Activated CD4-positive, alpha-beta T cell treated with anti-CD3 and anti-CD28 coated beads, Interleukin-2, amount 50 U/mL, for 4 hours (primary cell): ENCODE measurements at regions not wholly inside any gene's neighbourhood (a gene's known extent, or its start where the extent isn't known, plus 50 kb on each side); places are given as distances from the start of the nearest gene placed in this dataset.

ENCODE experiments used
- DNase-seq, 2 experiments: peaks; one replicate each; pipeline ENCODE4 v3.0.0-alpha.2; 2020

GRCh38 chr15:70420948-70421482 is 323.3 kb upstream of the TLE3 start:
- no peak for DNase-seq

GRCh38 chr15:70420086-70420947 is 322.6 kb upstream of the TLE3 start:
- no peak for DNase-seq

GRCh38 chr15:70418943-70419342 is 321.2 kb upstream of the TLE3 start:
- no peak for DNase-seq

DNA sequence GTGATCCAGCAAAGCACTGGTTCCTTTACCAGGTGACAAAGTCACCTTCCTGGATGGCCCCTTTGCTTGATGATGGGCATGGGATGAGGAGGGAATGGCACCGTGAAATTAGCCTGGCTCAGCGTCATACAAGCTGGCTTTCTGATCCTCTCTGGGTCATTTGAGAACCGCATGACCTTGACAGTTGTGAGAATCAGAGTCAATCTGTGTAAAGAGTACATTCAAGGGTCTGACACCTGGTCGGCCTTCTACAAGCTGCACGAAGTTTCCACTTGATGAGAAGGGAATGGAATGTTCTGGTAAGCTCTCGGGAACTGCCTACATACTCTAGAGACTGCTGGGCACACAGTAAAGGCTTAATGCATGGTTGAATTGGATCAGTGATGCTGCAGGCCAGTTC is 319.8 kb upstream of the TLE3 start:
- no peak for DNase-seq

DNA sequence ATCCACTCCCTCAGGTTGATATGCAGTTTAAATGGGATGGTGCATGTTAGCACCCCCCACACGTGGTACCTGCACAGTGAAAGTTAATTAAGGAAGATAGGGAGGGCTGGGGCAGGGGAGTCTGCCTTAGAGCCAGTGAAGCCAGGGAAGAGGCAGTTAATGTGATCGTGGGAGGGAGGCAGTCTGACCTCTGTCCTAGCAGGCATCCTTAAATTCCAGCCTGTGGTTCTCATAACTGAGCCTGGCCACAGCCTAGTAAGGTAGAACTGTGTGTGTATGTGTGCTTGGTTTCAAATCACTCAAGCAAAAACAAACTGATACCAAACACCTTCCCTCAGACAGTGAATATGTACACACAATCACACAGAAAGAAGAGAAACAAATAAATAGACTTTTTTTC is 319.1 kb upstream of the TLE3 start:
- DNase-seq, result no peak

DNA sequence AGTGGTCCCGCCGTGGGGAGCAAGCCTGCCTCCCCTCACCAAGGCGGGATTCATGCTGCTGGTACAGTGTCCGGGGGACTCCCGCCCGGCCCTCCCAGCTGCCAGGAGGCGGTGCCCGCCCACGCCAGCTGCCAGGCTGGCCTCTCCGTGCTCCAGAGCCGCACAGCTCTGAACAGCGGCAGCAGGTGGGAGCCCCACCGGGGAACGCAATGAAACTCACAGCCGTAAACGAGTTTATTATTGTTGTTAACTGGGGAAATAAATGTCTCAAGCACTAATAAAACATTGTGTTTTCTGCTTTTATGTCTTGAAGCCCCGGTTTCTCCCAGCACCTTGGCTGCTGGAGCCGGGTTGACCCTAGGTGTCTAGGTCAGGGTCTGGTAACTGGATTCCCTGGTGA is 317.7 kb upstream of the TLE3 start:
- DNase-seq, result no peak

DNA sequence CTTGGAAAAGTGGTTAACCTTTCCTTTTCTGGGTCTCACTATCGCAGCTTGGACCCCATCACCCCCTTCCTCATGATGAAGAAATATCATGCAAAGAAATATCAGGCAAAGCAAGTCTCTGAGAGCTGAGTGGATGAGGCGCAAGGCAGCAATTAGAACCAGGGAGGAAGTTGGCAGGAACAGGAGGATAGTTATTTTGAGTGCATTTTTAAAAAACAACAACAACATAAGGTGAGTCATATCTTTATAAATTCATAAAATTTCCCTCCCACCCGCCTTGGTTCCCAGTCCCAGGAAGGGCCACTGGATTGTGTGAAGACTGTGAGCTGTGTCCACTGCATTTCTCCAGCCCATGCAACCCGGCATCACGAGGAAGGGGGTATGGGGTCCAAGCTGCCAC is 316.9 kb upstream of the TLE3 start:
- no peak for DNase-seq

DNA sequence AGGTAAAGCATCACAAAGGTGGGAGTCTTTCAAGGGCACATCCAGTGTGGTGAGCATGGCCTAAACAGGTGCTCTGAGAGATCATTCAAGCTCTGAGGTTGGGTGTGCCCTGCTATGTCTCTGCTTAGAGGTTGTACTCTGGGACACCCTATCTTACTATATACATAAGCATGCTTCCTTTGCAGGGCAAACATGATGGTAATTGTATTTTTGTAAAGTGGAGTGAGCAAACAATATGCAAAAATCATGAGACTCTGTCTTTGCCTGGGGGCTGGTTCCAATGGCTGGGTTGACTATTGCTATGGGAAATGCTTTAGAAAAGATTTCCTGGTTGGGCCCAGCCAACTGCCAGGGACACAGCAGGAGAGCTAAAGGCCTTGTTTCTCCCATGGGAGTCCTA is 315.1 kb upstream of the TLE3 start:
- DNase-seq, result no peak

GRCh38 chr15:70411143-70411863 is 313.6 kb upstream of the TLE3 start:
- no peak for DNase-seq

DNA sequence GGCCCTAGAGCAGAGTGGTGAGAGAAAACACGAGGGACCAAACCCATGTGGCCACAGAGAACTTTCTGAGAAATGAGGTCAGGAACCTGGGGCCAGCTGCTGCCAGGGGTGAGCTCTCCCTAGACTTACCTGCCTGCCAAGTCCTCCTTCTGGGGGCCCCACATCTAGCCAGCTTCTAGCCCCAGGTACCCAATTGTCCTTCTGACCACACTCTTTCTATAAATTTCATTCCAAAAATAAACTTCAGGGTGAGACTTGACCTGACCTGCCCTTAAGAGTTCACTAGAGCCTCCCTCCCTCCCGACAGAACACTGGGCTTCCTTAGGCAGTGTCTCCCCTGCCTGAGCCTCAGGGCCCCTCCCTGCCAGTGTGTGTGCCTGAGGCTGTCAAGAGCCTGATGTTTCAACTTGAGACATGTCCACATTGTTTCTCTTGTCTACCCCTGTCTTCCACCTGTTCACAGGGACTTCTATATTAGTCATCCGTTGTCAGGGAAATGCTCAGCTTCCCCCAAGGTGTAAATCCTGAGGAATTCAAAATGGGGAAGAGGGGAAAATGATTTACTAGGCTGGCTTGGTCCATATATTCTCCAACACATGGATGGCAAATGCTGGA is 312.8 kb upstream of the TLE3 start:
- no peak for DNase-seq

DNA sequence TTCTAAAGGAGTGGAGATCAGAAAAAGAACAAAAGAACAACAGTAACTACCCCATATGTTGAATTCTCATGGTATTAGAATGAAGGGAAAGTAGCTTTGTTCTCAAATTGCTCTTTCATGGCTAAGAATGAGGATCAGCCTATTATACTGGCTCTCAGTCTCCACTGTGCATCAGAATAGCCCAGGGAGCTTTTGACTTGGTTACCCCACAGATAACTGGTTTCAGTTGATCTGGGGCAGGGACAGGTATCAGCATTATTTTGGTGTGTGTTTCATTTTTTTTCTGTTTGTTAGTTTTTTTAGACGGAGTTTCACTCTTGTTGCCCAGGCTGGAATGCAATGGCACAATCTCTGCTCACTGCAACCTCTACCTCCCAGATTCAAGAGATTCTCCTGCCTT is 311.7 kb upstream of the TLE3 start:
- DNase-seq, result no peak

DNA sequence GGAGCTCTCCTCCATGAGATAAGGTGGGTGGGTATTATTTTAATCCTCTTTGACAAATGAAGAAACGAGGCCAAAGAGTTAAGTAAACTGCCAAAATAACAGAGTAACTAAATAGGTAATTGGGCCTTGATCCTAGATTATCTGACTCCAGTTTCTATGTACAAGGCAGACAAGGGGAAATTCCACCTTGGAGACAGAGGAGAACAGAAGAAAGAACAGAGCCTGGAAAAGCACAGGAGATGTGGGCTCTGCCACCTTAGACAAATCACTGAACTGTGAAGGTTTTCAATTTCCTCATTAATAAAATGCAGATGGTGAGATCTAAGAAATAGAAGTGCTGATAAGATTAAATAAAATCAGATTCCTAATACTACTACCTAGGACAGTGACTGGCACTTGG is 310.2 kb upstream of the TLE3 start:
- DNase-seq, result no peak

- no peak for DNase-seq
Measured at GRCh38 chr15:70407336-70407670, 309.6 kb upstream of the TLE3 start.

DNA sequence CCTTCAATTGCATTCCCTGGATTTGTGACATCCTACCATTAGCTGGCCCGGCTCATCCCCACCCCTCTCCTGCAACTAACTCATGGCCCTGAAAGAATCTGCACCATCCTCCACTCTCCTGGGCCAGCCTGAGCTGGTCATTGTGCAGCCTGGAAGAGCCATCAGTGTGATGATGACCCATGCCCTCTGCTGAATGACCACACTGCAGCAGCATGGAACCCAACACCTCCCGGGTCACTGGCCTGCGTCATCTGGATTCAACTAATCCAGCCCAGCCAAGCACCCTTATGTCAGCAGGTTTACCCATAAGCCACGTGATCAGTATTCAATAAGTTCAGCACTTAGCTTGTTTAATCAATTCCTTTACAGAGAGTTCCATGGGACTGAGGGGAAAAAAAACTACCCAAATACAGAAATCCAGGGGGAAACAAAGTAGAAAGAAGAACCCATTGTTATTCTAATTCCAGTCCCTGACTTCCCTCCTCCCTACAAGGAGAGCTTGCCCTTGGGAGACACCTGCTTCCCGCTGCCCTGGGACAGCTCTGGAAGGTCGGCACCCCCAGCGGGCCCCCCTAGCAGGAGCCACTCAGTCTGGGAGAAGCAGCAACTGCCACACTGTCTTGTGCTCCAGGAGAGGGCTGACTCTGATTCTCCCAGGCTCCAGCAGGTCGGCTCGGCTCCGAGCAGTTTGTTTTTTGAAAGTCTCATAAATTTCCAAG is 309.1 kb upstream of the TLE3 start:
- DNase-seq, result no peak

- DNase-seq, result no peak
Measured at GRCh38 chr15:70401709-70402108, 304.0 kb upstream of the TLE3 start.

DNA sequence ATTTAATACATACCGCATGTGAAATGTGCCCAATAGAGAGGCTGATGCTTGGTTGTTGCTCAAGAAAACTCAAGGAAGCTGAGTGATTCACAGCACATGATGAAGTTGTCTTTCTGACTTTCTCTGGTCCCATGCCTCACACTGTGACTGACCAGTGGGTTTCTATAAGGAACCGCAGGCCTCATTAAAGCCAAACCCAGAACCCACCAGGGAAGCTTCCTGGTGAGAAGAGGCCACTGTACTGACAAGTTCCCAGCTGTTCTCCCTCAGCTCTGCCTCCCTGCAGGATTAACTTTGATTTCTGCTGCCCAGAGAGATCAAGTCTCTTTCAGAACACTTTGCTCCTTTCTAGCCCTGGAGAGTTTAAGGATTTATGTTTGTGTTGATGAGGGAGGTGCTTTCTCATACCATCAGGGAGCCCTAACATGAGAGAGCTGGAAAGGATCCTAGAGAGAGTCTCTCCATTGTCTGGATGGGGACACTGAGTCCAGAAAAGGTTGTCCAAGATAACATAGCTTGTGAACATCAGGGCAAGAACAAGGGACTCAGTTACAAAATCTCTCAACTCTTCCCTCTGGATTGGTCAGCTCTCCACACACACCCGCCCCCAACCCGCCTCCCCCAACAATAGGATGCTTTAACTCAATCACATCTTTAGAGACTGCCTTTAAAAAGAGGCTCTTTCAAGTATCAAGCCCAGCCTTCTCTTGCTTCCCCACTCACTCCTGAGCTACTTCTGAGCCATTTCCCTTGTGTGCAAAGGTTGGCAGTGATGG is 303.2 kb upstream of the TLE3 start:
- no peak for DNase-seq

DNA sequence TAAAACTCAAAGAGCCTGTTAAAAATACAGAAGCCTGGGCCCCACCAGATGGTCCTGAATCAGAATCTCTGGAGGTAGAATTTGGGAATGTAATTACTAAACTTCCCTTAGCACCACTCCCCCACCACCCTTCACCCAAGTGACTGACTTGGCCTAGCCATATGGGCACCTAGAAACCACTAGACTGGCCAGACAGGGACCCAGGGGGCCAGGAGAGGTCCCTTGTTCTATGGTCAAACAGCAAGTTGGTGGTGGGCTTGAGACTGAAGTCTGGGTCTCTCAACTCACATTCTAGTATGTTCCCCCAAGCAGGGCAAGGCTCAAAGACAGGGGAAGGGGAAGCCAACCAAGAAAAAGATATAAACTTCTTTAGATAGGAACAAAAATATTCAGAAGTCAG is 301.5 kb upstream of the TLE3 start:
- DNase-seq, result no peak

- no peak for DNase-seq
Measured at GRCh38 chr15:70398694-70399093, 301.0 kb upstream of the TLE3 start.

DNA sequence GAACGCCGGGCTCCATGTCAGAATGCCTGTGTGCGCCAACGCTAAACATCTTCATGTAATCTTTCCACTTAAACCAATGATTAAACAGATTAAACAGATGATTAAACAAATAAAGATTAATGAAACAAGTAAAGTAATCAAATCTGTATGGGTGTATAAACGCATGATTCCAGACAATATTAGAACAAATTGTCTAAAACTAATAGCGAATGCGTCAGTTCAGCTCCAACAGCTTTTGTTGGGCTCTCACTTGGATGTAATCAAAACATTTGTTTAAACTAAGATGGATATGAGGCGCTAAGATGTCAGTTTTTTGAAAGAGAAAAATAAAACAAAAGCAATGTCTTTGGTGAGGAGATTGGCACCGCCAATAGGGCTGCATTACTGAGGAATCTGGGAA is 299.1 kb upstream of the TLE3 start:
- no peak for DNase-seq

- DNase-seq, result no peak
Measured at GRCh38 chr15:70395164-70395563, 297.4 kb upstream of the TLE3 start.

DNA sequence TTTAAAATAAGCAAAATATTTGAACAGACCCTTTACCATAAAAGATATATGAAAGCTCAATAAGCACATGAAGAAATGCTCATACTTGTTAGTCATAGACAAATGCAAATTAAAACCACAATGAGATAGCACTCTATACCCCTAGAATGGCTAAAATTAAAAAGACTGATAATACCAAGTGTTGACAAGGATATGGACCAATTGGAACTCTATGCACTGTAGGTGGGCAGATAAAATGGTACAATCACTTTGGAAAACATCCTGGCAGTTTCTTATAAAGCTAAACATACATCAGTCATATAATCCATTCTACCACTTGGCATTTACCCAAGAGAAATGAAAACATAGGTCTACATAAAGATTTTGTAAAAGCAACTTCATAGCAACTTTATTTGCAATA is 293.0 kb upstream of the TLE3 start:
- no peak for DNase-seq

GRCh38 chr15:70387993-70388392 is 290.3 kb upstream of the TLE3 start:
- no peak for DNase-seq
